ENCODE measurements at regions not wholly inside any gene's neighbourhood (a gene's known extent, or its start where the extent isn't known, plus 50 kb on each side); places are given as distances from the start of the nearest gene placed in this dataset.
"Not testable (repeated sequence)": the region's sequence is repeated elsewhere in the genome, so short reads cannot be mapped to it uniquely, and the experiment has no call there.

DNA sequence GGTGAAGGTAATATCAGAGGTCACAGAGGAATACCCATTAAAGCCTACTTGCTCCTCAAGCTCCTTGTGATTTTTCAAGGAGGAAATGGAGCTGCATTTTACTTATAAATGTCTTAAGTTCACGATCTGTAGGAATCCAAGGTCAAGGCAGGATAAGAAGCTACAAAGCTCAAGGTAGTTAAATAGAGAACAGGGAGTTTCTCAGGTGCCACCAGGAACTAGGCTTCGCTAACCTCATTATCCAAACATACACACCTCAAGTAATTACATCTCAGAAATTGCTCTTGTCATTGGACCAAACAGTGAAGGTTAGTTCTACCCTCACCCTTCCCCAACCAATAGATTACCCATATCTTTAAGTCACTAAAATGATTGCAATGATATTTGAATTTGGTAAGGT is 317.4 kb upstream of the HNRNPA3 start:
- Histone ChIP-seq H3K36me3 (no peaks in the 10 kb centered on the region), H3K4me3 (no peak overlapping the region), H3K4me1 (replicated peaks) (no peaks in the 10 kb centered on the region), H3K27me3 (replicated peaks) (no peaks in the 10 kb centered on the region), H3K27ac (no peak overlapping the region), H3K9me3 (replicated peaks) (no peaks in the 10 kb centered on the region)
- no peak for DNase-seq (ENCODE audit: low read depth in 1 of 2, low spot score in 2 of 2)

DNA sequence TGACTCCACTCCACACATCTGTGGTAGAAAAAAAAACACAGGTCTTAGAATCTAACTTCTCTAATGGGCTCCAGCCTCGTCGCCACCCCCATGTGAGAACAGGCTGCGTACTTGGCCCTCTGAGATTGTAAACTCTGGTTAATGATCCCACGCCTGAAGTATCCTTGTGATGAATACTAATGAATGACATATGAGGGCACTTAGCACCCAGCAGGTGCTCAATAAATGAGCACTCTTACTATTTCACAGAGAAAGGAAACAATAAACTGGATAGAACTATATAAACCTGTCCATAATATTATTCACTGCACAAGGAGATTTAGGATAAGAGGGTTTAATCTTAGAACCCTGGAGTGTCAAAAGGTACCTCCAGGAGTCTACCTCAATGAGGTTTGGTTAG is 310.1 kb upstream of the HNRNPA3 start:
- no peak overlapping the region for H3K27ac ChIP-seq
- no peaks in the 10 kb centered on the region for H3K36me3 ChIP-seq
- DNase-seq (ENCODE audit: low read depth in 1 of 2, low spot score in 2 of 2): no peak
- H3K4me1 ChIP-seq (replicated peaks): no peaks in the 10 kb centered on the region
- H3K27me3 ChIP-seq (replicated peaks): no peaks in the 10 kb centered on the region; the same call in 1 of the 2 replicates
- H3K4me3 ChIP-seq: no peak overlapping the region
- no peaks in the 10 kb centered on the region for H3K9me3 ChIP-seq (replicated peaks)

DNA sequence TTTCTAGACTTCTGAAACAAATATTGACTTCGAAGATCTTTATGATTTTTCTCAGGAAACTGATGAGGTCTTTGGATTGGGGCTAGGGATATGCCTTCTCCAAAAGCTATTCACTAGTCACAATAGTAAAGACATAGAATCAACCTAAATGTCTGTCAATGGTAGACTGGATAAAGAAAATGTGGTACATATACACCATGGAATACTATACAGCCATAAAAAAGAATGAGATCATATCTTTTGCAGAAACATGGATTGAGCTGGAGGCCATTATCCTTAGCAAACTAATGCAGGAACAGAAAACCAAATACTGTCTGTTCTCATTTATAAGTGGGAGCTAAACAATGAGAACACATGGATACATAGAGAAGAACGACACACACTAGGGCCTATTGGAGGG is 308.5 kb upstream of the HNRNPA3 start:
- not testable (repeated sequence) for H3K36me3 ChIP-seq; H3K4me1 ChIP-seq (replicated peaks)

DNA sequence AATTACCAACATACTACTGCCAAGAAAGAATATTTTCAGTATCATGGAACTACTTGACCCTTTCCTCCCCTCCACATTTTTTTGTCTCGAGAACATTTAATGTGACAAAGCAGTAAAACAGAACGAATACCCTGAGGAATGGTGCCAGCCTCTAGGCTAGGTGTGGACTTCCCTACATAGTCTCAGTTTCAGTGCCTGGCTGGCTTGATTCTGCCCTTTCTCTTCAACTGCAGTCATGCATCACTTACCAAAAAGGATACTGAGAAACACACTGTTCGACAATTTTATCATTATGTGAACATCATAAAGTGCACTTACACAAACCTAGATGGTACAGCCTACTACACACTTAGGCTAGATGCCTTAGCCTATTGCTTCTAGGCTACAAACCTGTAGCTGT is 305.3 kb upstream of the HNRNPA3 start:
- Histone ChIP-seq H3K9me3 (replicated peaks) (no peaks in the 10 kb centered on the region), H3K4me3 (no peak overlapping the region), H3K4me1 (replicated peaks) (no peaks in the 10 kb centered on the region), H3K36me3 (no peaks in the 10 kb centered on the region), H3K27ac (no peak overlapping the region), H3K27me3 (replicated peaks) (peaks cover 13% of the 10 kb centered on the region)
- no peak for DNase-seq (ENCODE audit: low read depth in 1 of 2, low spot score in 2 of 2)

More for the DNA sequence above, 308.5 kb upstream of the HNRNPA3 start:
- not testable (repeated sequence) for H3K9me3 ChIP-seq (replicated peaks); H3K4me3 ChIP-seq; H3K27ac ChIP-seq; DNase-seq (ENCODE audit: low read depth in 1 of 2, low spot score in 2 of 2); H3K27me3 ChIP-seq (replicated peaks)

DNA sequence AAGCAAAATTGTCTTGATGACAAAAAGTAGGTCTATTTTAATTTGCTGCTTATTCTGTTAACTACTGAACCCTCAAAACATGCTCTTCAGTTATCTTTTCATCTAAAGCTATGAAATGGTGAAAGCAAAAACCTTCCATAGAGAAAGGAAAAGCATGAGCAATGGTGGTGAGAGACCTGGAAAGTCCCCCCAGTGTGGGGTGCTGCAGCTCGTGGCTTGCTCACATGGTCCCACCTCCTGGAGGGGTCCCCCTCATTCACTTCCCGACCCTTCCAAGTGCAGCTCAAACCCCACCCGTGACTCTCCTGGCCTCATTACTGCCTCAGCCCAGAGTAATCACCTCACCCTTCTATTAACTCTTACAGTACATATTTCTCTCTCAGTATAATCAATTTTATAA is 301.8 kb upstream of the HNRNPA3 start:
- Histone ChIP-seq H3K4me3 (no peak overlapping the region), H3K36me3 (no peaks in the 10 kb centered on the region), H3K27ac (no peak overlapping the region), H3K27me3 (replicated peaks) (peaks cover 13% of the 10 kb centered on the region; the same call in 1 of the 2 replicates), H3K4me1 (replicated peaks) (no peaks in the 10 kb centered on the region), H3K9me3 (replicated peaks) (no peaks in the 10 kb centered on the region)
- DNase-seq (ENCODE audit: low read depth in 1 of 2, low spot score in 2 of 2): no peak

DNA sequence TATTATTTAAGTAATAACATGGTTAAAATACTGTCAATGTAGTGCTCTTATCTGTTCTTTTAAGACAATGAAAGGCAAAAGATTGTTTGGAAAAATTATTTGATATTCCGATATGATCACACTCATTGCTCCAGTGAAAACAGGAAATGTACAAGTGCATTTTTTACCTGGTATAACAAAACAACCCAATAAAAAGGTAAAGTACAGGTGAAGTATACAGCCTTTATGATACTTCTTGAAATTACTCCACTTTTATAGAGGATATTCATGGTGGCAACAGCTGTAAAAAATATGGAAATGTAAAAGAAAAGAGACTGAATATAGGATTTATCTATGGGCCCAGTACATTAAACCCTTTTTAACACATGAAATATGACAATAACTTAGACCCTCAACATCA is 298.6 kb upstream of the HNRNPA3 start:
- Histone ChIP-seq H3K27me3 (replicated peaks) (peaks cover 16% of the 10 kb centered on the region; the same call in 1 of the 2 replicates), H3K36me3 (no peaks in the 10 kb centered on the region), H3K27ac (no peak overlapping the region), H3K9me3 (replicated peaks) (no peaks in the 10 kb centered on the region), H3K4me3 (no peak overlapping the region), H3K4me1 (replicated peaks) (no peaks in the 10 kb centered on the region)
- DNase-seq (ENCODE audit: low read depth in 1 of 2, low spot score in 2 of 2): no peak

DNA sequence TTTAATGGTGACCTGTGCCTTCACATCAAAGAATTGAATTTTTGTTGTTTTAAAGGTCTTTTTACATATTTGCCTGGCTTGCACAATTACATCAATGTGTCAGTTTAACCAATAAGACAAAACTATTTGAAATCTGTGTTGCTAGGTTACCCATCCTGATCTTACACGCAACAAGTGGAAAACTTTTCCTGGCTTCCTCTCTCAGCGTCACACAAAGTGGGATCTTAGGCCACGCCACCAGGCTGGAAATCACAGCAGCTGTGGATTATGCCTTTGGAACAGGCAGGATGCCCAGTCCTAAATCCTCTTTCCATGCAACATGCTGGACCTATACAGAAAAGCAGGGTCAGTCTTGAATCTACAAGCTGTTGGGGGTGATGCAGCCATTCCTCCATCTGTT is 298.2 kb upstream of the HNRNPA3 start:
- no peaks in the 10 kb centered on the region for H3K9me3 ChIP-seq (replicated peaks)
- no peaks in the 10 kb centered on the region for H3K36me3 ChIP-seq
- no peak overlapping the region for H3K27ac ChIP-seq
- H3K27me3 ChIP-seq (replicated peaks): peaks cover 16% of the 10 kb centered on the region; the same call in 1 of the 2 replicates
- no peaks in the 10 kb centered on the region for H3K4me1 ChIP-seq (replicated peaks)
- no peak overlapping the region for H3K4me3 ChIP-seq
- no peak for DNase-seq (ENCODE audit: low read depth in 1 of 2, low spot score in 2 of 2)

DNA sequence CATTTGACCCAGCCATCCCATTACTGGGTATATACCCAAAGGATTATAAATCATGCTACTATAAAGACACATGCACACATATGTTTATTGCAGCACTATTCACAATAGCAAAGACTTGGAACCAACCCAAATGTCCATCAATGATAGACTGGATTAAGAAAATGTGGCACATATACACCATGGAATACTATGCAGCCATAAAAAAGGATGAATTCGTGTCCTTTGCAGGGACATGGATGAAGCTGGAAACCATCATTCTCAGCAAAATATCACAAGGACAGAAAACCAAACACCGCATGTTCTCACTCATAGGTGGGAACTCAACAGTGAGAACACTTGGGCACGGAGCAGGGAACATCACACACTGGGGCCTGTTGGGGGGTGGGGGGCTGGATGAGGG is 290.0 kb upstream of the HNRNPA3 start:
- not testable (repeated sequence) for H3K4me3 ChIP-seq; H3K4me1 ChIP-seq (replicated peaks); DNase-seq (ENCODE audit: low read depth in 1 of 2, low spot score in 2 of 2)

DNA sequence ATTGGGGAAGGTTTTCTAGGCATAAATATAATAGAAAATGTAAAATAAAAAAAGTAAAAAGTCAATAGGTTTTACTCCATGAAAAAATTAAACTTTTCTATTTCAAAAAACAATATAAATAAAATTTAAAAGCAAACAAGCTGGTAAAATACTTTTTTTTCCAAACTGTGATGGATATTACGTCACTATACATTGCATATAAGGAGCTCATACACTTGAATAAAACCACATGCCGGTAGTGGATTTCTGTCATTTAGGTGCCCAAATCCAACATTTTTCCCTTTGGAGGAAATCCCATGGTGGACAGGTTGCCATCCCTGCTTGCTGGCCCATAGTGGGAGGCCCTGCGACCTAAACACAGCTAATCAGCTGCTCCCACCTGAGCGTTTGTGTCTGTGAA is 289.4 kb upstream of the HNRNPA3 start:
- Histone ChIP-seq H3K4me3 (no peak overlapping the region), H3K9me3 (replicated peaks) (no peaks in the 10 kb centered on the region), H3K36me3 (no peaks in the 10 kb centered on the region), H3K27ac (no peak overlapping the region), H3K4me1 (replicated peaks) (no peaks in the 10 kb centered on the region), H3K27me3 (replicated peaks) (0 out of 2 replicates have a peak, but pooled peaks cover 2% of the 10 kb centered on the region)
- DNase-seq (ENCODE audit: low read depth in 1 of 2, low spot score in 2 of 2): no peak

More for the DNA sequence above, 290.0 kb upstream of the HNRNPA3 start:
- H3K27ac ChIP-seq; H3K36me3 ChIP-seq; H3K9me3 ChIP-seq (replicated peaks); H3K27me3 ChIP-seq (replicated peaks): not testable (repeated sequence)

DNA sequence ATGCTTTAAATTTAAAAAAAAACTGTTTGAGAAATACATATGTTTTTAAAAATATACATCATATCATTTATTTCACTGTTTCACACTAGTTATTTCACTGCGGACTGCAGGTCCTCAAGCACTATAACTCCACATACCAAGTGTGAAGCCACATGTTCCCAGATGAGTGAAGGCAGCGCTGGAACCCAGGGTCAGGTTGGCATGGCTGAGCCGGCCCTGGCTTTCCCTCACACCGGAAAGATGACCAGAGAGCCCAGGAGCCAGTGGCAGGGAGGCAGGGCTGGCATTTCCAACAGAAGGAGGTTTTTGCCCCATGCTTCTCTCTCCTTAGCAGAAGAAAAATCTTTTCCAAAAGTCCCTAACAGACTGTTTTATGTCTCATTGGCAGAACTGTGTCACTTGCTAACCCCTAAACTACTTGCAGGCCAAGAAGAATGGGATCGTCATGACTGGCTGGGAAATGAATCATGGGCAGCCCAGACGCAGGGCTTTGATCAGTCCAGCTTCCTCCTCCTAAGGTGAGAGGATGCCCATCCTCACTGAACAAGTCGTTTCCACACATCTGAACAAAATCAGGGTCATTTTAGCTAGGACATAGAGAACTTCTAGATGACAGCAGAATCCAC is 287.6 kb upstream of the HNRNPA3 start:
- Histone ChIP-seq H3K4me3 (no peak overlapping the region), H3K36me3 (no peaks in the 10 kb centered on the region), H3K27me3 (replicated peaks) (0 out of 2 replicates have a peak, but pooled peaks cover 2% of the 10 kb centered on the region), H3K4me1 (replicated peaks) (no peaks in the 10 kb centered on the region), H3K27ac (no peak overlapping the region), H3K9me3 (replicated peaks) (no peaks in the 10 kb centered on the region)
- no peak for DNase-seq (ENCODE audit: low read depth in 1 of 2, low spot score in 2 of 2)

DNA sequence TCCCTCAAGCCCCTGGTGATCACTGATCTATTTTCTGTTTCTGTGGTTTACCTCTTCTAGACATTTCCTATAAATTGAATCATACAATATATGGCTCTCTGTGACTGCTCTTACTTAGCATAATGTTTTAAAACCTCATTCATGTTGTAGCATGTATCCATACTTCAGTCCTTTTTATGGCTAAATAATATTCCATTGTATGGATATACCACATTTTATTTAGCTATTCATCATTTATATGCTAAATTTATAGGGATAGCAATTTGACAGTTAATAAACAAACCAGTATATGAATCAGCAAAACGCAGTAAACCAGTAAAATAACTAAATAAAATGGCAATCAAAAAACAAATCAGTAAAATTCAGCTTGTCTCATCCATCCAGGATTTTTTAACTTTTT is 286.1 kb upstream of the HNRNPA3 start:
- Histone ChIP-seq H3K9me3 (replicated peaks) (no peaks in the 10 kb centered on the region), H3K27me3 (replicated peaks) (no peaks in the 10 kb centered on the region), H3K27ac (no peak overlapping the region), H3K4me1 (replicated peaks) (no peaks in the 10 kb centered on the region), H3K4me3 (no peak overlapping the region), H3K36me3 (no peaks in the 10 kb centered on the region)
- DNase-seq (ENCODE audit: low read depth in 1 of 2, low spot score in 2 of 2): no peak

DNA sequence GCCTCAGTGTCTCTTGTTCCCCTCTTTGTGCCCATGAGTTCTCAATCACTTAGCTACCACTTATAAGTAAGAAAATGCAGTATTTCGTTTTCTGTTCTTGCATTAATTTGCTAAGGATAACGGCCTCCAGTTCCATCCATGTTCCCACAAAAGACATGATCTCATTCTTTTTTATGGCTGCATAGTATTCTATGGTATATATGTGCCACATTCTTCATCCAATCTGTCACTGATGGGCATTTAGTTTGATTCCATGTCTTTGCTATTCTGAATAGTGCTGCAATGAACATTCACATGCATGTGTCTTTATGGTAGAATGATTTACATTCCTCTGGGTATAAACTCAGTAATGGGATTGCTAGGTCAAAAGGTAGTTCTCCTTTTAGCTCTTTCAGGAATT is 283.2 kb upstream of the HNRNPA3 start:
- not testable (repeated sequence) for H3K36me3 ChIP-seq; H3K9me3 ChIP-seq (replicated peaks); H3K27me3 ChIP-seq (replicated peaks); H3K27ac ChIP-seq; DNase-seq (ENCODE audit: low read depth in 1 of 2, low spot score in 2 of 2); H3K4me1 ChIP-seq (replicated peaks); H3K4me3 ChIP-seq

DNA sequence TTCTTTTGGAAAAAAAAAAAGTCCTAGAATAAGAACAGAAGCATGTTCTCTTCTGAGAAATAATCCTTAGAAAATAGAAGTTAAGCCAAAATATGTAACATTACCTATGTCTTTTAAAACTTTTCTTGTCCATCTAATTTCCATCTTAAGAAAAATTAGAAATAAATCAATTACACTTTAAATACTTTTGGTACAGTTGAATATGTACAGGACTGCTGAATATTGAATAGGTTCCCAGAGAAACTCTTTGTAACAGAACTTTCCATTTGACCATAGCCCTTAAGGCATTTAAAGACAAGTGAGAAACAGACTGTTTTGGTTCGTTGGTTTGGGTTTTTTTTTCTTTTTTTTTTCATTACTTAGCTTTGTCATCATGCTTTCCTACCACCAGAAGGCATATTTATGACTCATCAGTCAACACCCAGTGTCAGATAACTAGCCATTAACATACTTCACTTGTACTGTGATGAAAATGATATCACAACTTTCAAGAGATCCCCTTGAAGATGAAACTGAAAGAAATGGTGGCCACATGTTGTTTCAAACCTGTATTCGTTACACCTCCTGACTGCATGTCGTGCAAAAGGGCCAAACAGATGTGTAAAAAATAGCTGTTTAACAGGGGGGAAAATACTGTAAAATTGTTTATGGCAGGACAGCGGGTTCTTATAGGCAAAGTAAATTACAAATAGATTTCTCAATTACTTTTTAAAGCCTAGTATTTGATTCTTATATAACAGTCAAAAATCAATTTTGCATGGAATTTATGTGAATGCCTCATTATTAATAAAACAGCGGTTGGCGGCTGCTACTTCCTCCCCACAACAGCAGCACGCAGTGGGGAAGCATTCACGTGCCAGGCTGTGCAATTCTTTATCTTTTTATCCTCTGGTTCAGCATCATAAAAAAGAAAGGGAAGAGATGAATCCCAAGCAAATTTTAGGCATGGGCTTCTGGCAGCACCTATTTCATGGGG is 280.7 kb upstream of the HNRNPA3 start:
- no peak overlapping the region for H3K4me3 ChIP-seq
- no peak for DNase-seq (ENCODE audit: low read depth in 1 of 2, low spot score in 2 of 2)
- H3K4me1 ChIP-seq (replicated peaks): no peaks in the 10 kb centered on the region
- H3K36me3 ChIP-seq: no peaks in the 10 kb centered on the region
- no peaks in the 10 kb centered on the region for H3K9me3 ChIP-seq (replicated peaks)
- H3K27ac ChIP-seq: no peak overlapping the region
- no peaks in the 10 kb centered on the region for H3K27me3 ChIP-seq (replicated peaks)

DNA sequence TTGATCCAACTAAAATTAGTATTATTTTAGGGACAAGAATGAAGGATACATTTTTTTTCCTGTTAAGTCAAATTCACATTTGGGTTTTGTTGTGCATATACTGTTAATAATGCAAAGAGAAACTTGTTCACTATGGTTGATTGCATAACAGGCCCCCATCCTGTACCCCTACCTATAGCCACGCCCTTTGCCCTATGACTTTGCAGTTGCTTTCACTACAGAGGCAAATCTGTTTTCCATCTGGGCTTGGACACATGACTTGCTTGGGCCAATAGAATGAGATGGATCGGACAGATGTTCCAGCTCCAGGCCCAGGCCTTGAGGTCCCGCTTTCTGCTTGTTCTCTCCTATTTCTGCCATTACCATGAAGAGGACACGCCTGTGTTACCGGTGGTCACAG is 278.5 kb upstream of the HNRNPA3 start:
- no peak for DNase-seq (ENCODE audit: low read depth in 1 of 2, low spot score in 2 of 2)
- no peaks in the 10 kb centered on the region for H3K4me1 ChIP-seq (replicated peaks)

More for the DNA sequence above, 278.5 kb upstream of the HNRNPA3 start:
- Histone ChIP-seq H3K27ac (no peak overlapping the region), H3K9me3 (replicated peaks) (no peaks in the 10 kb centered on the region), H3K4me3 (no peak overlapping the region), H3K27me3 (replicated peaks) (no peaks in the 10 kb centered on the region; the same call in 1 of the 2 replicates), H3K36me3 (no peaks in the 10 kb centered on the region)

Data from SJSA1 (cell line).